NCI-H345 treated with DMSO at 0.1 percent for 48 hours (cell line): ENCODE measurements at regions not wholly inside any gene's neighbourhood (a gene's known extent, or its start where the extent isn't known, plus 50 kb on each side); places are given as distances from the start of the nearest gene placed in this dataset.
"Not testable (repeated sequence)": the region's sequence is repeated elsewhere in the genome, so short reads cannot be mapped to it uniquely, and the experiment has no call there.

Experiments used
- DNase-seq: peaks from one replicate; lab custom pipeline; 2025; ENCODE audit not compliant: unreplicated experiment; lab: John Stamatoyannopoulos, UW

- no peak for DNase-seq
Measured at GRCh38 chr12:75685617-75686225, 174.3 kb upstream of the KRR1 start.

- no peak for DNase-seq
Measured at GRCh38 chr12:75684678-75685616, 173.5 kb upstream of the KRR1 start.

- DNase-seq = not testable (repeated sequence)
Measured at GRCh38 chr12:75683995-75684586, 172.7 kb upstream of the KRR1 start.

GRCh38 chr12:75683220-75683619 is 171.8 kb upstream of the KRR1 start:
- DNase-seq = no peak

DNA sequence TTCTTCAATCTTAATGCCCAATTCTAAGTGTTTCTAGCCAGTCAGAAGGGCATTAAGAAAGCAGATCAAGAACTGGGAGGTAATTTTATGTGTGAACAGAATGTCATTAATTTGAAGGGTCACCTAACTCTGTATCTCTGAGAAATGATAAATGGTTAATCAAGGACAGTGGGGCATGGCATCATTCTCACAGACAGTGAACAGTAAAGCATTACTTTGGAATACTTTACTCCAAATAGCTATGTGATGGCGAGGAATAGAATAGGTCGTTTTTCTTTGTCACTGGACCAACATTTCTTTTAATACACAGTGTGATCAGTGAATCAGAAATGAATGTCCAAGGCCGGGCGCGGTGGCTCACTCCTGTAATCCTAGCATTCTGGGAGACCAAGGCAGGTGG is 166.1 kb upstream of the KRR1 start:
- no peak for DNase-seq

DNA sequence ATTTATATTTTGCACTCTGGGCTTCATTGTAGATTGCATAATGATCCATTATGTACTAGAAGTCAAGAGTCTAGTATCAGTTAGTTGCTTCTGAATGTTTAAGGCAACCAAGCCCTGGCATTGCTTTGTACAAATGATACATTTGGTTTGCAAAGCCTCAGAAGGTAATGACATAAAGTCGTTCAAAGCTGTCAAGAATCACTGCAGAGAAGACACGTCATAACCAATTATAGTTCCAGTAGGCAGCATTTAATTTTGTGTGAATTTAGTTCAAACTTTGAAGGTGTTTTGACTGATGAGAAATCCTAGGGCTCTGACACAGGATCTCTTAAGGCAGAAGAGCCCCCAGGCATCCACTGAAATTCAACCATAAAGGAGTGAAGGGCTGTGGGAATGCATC is 163.0 kb upstream of the KRR1 start:
- DNase-seq = no peak

DNA sequence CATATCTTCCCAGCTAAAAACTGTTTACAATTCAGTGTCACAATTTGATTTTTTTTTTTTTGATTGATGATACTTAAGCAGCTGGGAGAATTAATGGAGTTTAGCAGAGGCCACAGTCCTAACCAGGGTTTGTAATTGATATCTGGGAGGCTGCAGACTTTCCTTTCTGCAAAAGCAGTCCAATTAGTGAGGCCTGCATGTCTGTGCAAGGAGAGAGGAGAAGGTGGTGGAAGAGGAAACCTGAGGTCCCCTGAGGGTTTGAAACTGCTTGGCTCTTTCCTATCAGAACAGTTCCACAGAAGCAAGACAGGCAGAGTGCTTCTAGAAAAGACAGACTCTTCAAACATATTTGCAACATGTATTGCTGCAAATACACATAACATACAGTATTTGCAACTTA is 160.8 kb upstream of the KRR1 start:
- DNase-seq = no peak

GRCh38 chr12:75670216-75670615 is 158.8 kb upstream of the KRR1 start:
- no peak for DNase-seq

- DNase-seq = no peak
Measured at GRCh38 chr12:75666939-75667334, 155.5 kb upstream of the KRR1 start.

DNA sequence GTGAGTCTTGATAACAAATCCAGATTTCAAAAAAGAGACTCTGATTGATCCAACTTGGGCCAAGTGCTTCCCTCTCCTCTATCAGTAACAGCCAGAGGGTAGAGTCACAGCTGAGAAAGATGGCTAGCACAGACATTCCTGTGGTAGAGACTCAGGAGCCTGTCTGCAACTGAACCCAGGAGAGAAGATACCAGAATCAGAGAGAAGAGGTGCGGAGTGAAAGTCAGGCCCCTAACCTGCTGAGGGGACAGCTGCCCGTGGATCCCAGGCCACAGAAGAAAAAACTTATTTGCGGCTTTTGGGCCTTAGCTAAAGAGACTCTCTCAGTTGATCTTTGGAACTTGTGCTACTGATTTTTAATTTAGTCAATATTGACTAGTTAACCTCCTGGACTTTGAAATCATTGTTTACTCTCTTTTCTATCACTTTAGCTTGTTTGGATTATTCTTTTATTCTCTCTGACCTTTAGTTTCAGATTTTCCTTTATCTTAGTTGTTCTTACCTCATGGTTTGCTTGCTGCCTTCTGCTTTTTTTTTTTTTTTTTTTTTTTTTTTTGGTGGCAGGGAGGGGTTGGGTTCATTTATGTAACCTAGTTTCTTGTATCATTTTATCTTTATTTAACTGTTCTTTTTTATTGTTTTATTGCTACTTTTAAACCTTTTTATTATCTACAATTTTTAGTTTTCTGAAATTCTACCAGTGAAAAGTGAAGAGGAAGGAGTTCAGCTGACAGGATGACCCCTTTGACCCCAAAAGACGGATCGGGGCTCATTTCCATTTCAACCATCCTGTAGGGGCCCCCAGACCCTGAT is 154.9 kb upstream of the KRR1 start:
- DNase-seq = no peak

DNA sequence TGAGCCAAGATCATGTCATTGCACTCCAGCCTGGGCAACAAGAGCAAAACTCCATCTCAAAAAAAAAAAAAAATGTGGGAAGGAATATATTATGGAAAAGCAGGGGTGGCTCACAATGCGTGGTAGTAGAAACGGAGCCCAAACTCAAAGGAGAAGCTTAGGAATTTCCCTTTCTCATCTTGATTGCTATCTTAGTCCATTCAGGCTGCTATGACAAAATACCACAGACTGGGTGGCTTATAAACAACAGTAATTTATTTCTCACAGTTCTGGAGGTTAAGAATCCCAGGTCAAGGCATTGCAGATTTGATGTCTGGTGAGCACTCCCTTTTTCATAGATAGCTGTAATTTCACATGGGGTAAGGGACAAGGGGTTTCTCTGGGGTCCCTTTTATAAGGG is 153.8 kb upstream of the KRR1 start:
- no peak for DNase-seq

DNA sequence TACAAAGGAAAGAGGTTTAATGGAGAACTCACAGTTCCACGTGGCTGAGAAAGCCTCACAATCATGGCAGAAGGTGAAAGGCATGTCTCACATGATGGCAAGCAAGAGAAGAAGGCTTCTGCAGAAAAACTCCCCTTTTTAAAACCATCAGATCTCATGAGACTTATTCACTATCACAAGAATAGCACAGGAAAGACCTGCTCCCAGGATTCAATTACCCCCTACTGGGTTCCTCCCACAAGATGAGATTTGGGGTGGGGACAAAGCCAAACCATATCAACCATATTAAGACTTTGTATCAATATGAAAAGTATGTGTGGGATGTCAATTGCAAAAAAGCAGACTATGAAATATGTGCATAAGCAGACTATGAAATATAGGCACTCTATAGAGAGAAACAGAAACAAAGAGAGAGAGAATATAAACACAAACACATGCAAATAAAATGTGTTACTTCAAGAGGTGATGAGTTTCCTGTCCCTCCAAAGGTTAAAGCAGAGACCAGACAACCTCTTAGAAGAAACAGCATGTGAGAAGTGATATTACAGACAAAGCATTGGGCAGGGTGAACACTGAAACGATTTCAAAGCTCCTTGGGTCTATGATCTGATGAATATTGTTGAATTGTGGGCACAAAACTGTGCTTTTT is 151.2 kb upstream of the KRR1 start:
- DNase-seq = no peak

GRCh38 chr12:75661908-75662307 is 150.5 kb upstream of the KRR1 start:
- no peak for DNase-seq

GRCh38 chr12:75660805-75661404 is 149.5 kb upstream of the KRR1 start:
- DNase-seq = no peak

DNA sequence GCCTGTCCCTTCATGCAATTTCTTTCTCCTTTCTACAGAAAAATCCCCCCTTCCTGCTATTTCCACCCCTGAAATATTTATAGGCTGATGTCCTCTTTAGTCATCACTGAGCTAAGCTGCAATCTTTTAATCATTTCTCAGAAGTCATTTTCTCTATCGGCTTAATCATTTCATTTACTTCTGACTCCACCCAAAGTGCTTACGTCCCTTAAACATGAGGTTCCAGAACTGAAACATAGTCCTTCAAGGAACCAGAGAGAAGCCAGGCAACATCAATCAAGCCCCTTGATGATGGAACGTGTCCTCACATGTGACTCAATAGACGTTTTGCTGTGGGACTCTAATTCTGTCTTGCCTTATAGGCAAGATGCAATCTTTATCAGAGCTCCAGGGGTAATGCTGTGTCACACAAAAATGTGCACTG is 148.7 kb upstream of the KRR1 start:
- no peak for DNase-seq

- no peak for DNase-seq
Measured at GRCh38 chr12:75658901-75659823, 147.8 kb upstream of the KRR1 start.

DNA sequence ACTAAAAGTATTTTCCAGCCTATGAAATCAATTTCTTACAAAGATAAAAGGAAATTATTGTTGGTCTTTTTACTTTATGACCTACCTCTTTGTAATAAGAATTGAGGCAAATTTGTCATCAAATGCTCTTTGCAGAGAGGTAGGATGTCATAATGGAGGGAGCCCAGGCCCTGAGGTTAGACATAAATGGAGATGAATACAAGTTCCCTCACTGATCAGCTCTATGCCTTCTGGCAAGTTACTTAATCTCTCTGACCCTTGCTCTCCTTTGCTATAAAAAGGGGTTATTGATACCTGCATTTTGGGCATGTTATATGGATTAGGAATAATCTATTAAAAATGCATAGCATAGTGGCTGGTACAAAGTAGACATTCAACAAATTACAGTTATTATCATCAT is 146.9 kb upstream of the KRR1 start:
- no peak for DNase-seq

GRCh38 chr12:75657831-75658230 is 146.4 kb upstream of the KRR1 start:
- no peak for DNase-seq

DNA sequence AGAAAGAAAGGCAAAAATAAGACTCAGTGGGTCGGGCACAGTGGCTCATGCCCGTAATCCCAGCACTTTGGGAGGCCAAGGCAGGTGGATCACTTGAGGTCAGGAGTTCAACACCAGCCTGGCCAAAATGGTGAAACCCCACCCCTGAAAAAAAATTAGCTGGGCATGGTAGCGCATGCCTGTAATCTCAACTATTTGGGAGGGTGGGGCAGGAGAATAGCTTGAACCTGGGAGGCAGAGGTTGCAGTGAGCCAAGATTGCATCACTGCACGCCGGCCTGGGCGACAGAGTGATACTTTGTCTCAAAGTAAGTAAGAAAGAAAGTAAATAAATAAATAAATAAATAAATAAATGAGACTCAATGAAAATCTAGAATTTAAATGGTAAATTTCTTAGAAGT is 145.9 kb upstream of the KRR1 start:
- not testable (repeated sequence) for DNase-seq
